ENCODE measurements at regions not wholly inside any gene's neighbourhood (a gene's known extent, or its start where the extent isn't known, plus 50 kb on each side); places are given as distances from the start of the nearest gene placed in this dataset.

GRCh38 chr17:79427621-79428539, 183.0 kb downstream of the RBFOX3 start:
- TF ChIP-seq, protein P1, sequence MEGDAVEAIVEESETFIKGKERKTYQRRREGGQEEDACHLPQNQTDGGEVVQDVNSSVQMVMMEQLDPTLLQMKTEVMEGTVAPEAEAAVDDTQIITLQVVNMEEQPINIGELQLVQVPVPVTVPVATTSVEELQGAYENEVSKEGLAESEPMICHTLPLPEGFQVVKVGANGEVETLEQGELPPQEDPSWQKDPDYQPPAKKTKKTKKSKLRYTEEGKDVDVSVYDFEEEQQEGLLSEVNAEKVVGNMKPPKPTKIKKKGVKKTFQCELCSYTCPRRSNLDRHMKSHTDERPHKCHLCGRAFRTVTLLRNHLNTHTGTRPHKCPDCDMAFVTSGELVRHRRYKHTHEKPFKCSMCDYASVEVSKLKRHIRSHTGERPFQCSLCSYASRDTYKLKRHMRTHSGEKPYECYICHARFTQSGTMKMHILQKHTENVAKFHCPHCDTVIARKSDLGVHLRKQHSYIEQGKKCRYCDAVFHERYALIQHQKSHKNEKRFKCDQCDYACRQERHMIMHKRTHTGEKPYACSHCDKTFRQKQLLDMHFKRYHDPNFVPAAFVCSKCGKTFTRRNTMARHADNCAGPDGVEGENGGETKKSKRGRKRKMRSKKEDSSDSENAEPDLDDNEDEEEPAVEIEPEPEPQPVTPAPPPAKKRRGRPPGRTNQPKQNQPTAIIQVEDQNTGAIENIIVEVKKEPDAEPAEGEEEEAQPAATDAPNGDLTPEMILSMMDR (IDR thresholded peaks at IDR 0.05; ENCODE audit: low read length, missing control alignments), result no peak
- no peak for DNase-seq (ENCODE audit: low read depth)

DNA sequence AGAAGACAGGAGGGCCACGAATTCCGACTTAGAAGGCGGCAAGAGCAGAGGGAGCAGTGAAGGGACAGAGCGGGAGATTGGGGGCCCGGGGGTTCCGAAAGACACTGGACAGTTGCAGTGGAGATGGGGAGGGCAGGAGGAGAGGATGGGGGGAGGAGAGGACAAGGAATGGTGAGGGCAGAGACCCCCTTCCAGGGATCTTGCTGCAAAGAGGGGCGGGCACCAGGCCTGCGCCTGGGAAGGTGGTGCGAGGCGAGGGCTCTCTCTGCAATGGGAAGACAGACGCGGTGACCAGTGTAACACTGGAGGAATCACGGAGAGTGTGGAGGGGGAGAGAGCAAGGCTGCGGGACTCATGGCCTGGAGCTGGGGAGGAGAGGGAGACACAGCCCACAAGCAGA, 185.2 kb downstream of the RBFOX3 start:
- TF ChIP-seq, protein P1 (IDR thresholded peaks at IDR 0.05; ENCODE audit: low read length, missing control alignments), result no peak
- no peak overlapping the region for H3K4me3 ChIP-seq (replicated peaks; ENCODE audit: low read depth, low read length)
- no peak for DNase-seq (ENCODE audit: low read depth)

More at GRCh38 chr17:79427621-79428539, 183.0 kb downstream of the RBFOX3 start:
- no peak overlapping the region for H3K4me3 ChIP-seq (replicated peaks; ENCODE audit: low read depth, low read length)

DNA sequence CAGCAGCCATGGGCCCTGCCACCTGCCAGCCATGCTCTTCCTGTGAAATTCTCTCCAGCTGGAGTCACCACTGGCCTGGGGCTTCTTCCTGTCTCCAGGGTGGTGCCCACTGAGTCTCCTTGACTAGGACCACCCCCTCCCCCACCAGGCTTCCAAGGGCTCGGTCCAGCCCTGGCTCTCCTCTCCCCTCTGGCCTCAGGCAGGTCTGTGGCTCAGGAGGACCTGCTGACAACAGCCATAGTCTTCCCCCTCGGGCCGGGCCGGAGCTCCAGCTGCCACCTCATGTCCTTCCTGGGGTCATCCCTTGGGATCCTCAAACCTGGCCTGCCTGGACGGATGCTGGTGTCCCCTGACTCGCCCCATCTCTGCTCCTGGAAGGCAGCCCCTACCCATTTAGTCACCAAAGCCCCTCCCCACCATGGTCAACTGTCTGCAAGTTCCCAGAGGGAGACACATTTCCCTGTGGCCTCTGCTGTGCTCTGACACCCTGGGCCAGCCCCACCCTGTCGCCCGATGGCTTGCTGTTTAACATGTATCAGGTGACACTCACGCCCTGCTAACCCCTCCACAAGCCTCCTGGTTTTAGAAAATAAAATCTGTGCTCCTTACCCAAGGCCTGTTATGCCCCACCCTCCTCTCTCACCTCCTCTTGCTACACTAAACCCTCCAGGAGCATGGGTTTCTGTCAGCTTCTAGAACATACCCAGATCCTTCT, 186.2 kb downstream of the RBFOX3 start:
- no peak overlapping the region for H3K4me3 ChIP-seq (replicated peaks; ENCODE audit: low read depth, low read length)
- no peak for DNase-seq (ENCODE audit: low read depth)
- TF ChIP-seq, protein P1 (IDR thresholded peaks at IDR 0.05; ENCODE audit: low read length, missing control alignments), result no peak

DNA sequence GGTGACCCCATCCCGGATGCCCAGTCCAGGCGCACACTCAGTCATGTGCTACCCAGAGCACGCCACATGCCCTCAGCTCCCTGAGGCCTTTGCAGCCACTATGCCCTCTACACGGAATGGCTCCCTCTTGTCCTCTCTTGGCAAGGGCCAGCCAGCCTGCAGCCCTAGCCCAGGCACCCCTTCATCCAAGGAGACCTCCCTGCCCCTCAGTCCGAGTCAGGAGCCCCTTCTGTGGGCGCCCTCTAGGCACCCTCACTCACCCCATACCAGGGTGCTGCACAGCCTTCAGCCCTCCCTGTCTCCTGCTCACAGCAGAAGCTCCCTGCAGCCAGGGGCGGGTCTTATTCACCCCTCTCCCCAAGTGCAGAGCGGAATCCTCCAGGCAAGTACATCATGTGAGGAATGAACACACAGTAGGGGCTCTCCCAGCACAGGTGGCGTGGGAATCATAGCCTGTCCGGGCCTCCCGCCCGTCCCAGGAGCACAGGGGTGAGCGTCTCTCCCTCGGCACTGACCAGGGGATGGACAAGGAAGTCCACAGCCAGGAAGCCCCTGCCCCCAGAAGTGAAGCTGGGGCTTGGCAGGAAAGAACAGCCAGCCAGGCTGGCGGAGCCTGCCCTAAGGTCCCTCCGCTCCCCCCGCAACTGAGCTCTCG, 186.9 kb downstream of the RBFOX3 start:
- H3K4me3 ChIP-seq (replicated peaks; ENCODE audit: low read depth, low read length), result no peak overlapping the region
- DNase-seq (ENCODE audit: low read depth), result no peak
- TF ChIP-seq, protein P1 (IDR thresholded peaks at IDR 0.05; ENCODE audit: low read length, missing control alignments), result no peak

GRCh38 chr17:79422236-79422635, 188.6 kb downstream of the RBFOX3 start:
- no peak overlapping the region for H3K4me3 ChIP-seq (replicated peaks; ENCODE audit: low read depth, low read length)
- TF ChIP-seq, protein P1 (IDR thresholded peaks at IDR 0.05; ENCODE audit: low read length, missing control alignments), result no peak
- DNase-seq (ENCODE audit: low read depth), result no peak

DNA sequence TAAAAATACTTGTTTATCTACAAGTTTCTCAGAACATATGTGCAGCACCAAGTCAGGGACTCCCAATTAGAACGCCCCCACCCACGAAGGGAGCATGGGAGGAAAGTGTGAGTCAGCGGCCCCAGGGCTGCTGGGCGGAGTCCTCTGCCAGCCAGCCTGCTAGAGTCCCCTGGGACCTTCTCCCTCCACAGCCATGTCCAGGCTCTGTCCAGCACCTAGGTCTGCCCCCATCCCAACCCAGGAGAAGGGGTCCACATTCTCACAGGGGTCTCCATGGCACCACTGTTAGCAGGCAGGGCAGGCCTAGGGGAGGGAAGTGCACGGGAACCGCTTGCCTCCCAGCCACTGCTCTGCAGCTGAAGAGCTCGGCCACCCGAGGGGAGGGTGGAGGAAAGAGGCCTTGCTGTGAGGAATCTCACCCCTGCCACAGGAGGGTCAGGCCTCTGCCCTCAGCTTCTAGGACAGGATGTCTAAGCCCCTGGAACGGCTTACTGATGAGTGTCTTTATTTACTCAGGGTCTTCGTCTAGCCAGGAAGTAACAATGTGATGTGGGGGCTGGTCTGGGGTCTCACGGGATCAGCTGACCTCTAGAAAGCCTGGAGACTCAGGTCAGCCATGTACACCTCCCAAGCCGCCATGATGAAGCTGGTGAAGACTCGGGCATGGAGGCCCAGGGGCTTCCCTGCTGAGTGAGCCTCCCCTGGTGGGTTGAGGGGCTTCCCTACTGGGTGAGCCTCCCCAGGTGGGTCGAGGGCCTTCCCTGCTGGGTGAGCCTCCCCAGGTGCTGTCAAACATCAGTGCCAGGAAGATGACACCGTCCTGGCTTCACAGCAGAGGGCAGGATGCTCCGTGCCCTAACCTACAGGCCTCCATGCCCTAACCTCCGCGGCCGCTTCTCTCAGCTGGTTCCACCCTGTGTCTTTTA, 190.3 kb downstream of the RBFOX3 start:
- TF ChIP-seq, protein P1 (IDR thresholded peaks at IDR 0.05; ENCODE audit: low read length, missing control alignments), result no peak
- no peak overlapping the region for H3K4me3 ChIP-seq (replicated peaks; ENCODE audit: low read depth, low read length)
- DNase-seq (ENCODE audit: low read depth), result peak; percentile 26

Measured in fibroblast of pulmonary artery (primary cell).